HFF-Myc (cell line): ENCODE measurements at regions not wholly inside any gene's neighbourhood (a gene's known extent, or its start where the extent isn't known, plus 50 kb on each side); places are given as distances from the start of the nearest gene placed in this dataset.

Source experiments
- DNase-seq: peaks from one replicate; pipeline ENCODE4 v3.0.0-alpha.2; 2011; ENCODE audit warnings: low read depth; ENCODE audit errors: extremely low read depth
- H3K4me3 ChIP-seq: replicated peaks from 2 replicates; pipeline ENCODE4 v1.5.1; 2011; ENCODE audit warnings: low read depth, mild to moderate bottlenecking, control low read depth, low read length
- CTCF ChIP-seq: IDR thresholded peaks from 2 replicates; pipeline ENCODE4 v1.5.1; 2012; ENCODE audit warnings: mild to moderate bottlenecking, low read depth, low read length, control low read depth; ENCODE audit errors: missing control alignments

GRCh38 chr4:189826657-189827056 lies 114.0 kb upstream of the FRG1 start:
- no peak for DNase-seq
- no peak for TF ChIP-seq CTCF
- no peak overlapping the region for H3K4me3 ChIP-seq

GRCh38 chr4:189828081-189828697 lies 112.5 kb upstream of the FRG1 start:
- DNase-seq = no peak
- H3K4me3 ChIP-seq = no peak overlapping the region
- no peak for TF ChIP-seq CTCF

- no peak for TF ChIP-seq CTCF
- no peak overlapping the region for H3K4me3 ChIP-seq
- DNase-seq = no peak
Measured at GRCh38 chr4:189832528-189832927, 108.1 kb upstream of the FRG1 start.

GRCh38 chr4:189834616-189835015 lies 106.1 kb upstream of the FRG1 start:
- no peak for TF ChIP-seq CTCF
- DNase-seq = no peak
- no peak overlapping the region for H3K4me3 ChIP-seq

GRCh38 chr4:189835505-189835904 lies 105.2 kb upstream of the FRG1 start:
- H3K4me3 ChIP-seq = no peak overlapping the region
- DNase-seq = no peak
- no peak for TF ChIP-seq CTCF

- no peak for DNase-seq
- no peak for TF ChIP-seq CTCF
- no peak overlapping the region for H3K4me3 ChIP-seq
Measured at GRCh38 chr4:189837471-189837870, 103.2 kb upstream of the FRG1 start.

- no peak for TF ChIP-seq CTCF
Measured at GRCh38 chr4:189838821-189839497, 101.7 kb upstream of the FRG1 start.

More at GRCh38 chr4:189838821-189839497, 101.7 kb upstream of the FRG1 start:
- no peak for DNase-seq
- no peak overlapping the region for H3K4me3 ChIP-seq
